Effector memory CD8-positive, alpha-beta T cell (primary cell): ENCODE measurements at regions not wholly inside any gene's neighbourhood (a gene's known extent, or its start where the extent isn't known, plus 50 kb on each side); places are given as distances from the start of the nearest gene placed in this dataset.
"Not testable (repeated sequence)": the region's sequence is repeated elsewhere in the genome, so short reads cannot be mapped to it uniquely, and the experiment has no call there.

ENCODE experiments used
- ATAC-seq: fragments of 150-1000 bp; cut with Tn5 transposase; replicated peaks from 2 replicates; pipeline ENCODE4 v1.10.0; 2021; ENCODE audit warnings: mild to moderate bottlenecking, moderate library complexity
- DNase-seq, 3 experiments: peaks; one replicate each; pipeline ENCODE4 v3.0.0; 2021
- H3K27ac Mint-ChIP-seq, 2 donors: one replicate each; pipeline ENCODE4 v1.8.0; 2022; ENCODE audit warnings: mild to moderate bottlenecking in 2 of 2, mixed read lengths in 2 of 2, moderate library complexity in 2 of 2
- H3K27me3 Mint-ChIP-seq, 2 donors: one replicate each; pipeline ENCODE4 v1.8.0; 2022; ENCODE audit warnings: mixed read lengths in 2 of 2
- H3K36me3 Mint-ChIP-seq: one replicate; pipeline ENCODE4 v1.8.0; 2022; ENCODE audit warnings: mild to moderate bottlenecking, moderate library complexity, mixed read lengths; ENCODE audit not compliant: insufficient read depth
- H3K4me1 Mint-ChIP-seq, 2 donors: one replicate each; pipeline ENCODE4 v1.8.0; 2022; ENCODE audit warnings: low read depth in 2 of 2, mixed read lengths in 2 of 2
- H3K4me3 Mint-ChIP-seq, 2 donors: one replicate each; pipeline ENCODE4 v1.8.0; 2022; ENCODE audit warnings: mild to moderate bottlenecking in 2 of 2, mixed read lengths in 2 of 2, moderate library complexity in 2 of 2
- H3K9me3 Mint-ChIP-seq, 2 donors: one replicate each; pipeline ENCODE4 v1.8.0; 2022; ENCODE audit warnings: mixed read lengths in 2 of 2

DNA sequence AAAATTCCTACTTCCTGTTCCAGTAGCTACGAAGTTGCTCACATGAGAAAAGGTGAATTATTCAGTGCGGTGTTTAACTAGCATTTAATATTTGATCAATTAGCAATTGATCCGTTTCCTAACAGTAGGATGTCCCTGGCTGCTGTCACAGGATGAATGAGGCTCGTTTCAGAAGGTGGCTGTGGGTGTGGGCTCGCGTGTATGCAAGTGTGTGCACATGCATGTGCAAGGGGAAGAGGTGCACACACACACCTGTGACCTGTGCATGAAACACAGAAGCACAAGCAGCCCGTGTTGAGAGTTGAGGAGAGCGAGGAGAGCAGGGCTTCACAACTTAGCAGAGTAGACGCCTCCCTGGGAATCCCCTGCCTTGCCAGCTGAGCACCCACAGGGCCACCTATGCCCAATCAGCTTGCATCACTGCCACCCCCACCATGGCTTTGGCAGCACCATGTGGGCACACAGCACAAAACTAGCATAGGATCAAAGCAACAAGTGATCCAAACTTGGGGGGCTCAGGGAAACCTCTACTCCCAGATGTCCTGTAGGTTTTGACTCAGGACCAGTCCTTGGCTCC, 107.2 kb downstream of the C5orf15 start:
- DNase-seq (no peak), ATAC-seq (no peak)
- Mint-ChIP-seq H3K36me3 (no peaks in the 10 kb centered on the region), H3K4me3 (no peak overlapping the region), H3K9me3 (no peaks in the 10 kb centered on the region), H3K27me3 (peaks cover 28 to 61% of the 10 kb centered on the region in 2 donors), H3K4me1 (peaks cover 0 to 3% of the 10 kb centered on the region in 2 donors), H3K27ac (peak overlapping the region in 1 of 2 donors; percentile 14)

DNA sequence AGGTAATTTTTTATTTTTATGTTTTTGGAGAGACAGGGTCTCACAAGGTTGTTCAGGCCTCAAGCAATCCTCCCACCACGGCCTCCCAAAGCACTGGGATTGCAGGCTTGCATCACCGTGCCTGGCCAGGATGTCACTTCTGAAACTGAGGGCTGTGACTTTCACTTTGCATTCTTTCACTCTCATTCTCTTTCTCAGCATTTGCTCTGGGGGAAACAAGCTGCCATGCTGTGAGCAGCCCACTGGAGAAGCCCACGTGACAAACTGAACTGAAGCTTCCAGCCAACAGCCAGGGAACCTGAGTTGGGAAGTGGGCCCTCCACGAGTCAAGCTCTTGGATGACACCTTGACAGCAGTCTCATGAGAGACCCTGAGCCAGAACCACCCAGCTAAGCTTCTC, 109.4 kb downstream of the C5orf15 start:
- Mint-ChIP-seq H3K4me3 (no peak overlapping the region), H3K9me3 (no peaks in the 10 kb centered on the region), H3K4me1 (peaks cover 0 to 3% of the 10 kb centered on the region in 2 donors), H3K36me3 (no peaks in the 10 kb centered on the region), H3K27ac (no peak overlapping the region), H3K27me3 (peaks cover 41 to 65% of the 10 kb centered on the region in 2 donors)
- ATAC-seq: no peak
- DNase-seq: no peak

DNA sequence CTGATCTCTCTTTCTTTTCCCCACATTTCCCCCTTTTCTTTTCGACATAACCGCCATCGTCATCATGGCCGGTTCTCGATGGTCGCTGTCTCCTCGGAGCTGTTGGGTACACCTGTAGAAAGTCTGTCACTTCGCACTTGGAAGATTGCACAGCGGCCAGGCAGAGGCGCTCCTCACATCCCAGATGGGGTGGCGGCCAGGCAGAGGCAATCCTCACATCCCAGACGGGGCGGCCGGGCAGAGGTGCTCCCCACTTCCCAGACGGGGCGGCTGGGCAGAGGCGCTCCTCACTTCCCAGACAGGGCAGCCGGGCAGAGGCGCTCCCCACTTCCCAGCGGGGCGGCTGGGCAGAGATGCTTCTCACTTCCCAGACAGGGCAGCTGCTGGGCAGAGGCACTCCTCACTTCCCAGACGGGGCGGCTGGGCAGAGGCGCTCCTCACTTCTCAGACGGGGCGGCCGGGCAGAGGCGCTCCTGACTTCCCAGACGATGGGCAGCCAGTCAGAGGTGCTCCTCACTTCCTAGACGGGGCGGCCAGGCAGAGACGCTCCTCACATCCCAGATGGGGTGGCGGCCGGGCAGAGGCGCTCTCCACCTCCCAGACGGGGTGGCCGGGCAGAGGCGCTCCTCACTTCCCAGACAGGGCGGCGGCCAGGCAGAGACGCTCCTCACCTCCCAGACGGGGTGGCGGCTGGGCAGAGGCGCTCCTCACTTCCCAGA, 110.7 kb downstream of the C5orf15 start:
- H3K36me3 Mint-ChIP-seq, H3K27ac Mint-ChIP-seq, DNase-seq, ATAC-seq, H3K4me1 Mint-ChIP-seq, H3K4me3 Mint-ChIP-seq, H3K9me3 Mint-ChIP-seq: not testable (repeated sequence)
- peaks cover 42 to 67% of the 10 kb centered on the region in 2 donors for H3K27me3 Mint-ChIP-seq

DNA sequence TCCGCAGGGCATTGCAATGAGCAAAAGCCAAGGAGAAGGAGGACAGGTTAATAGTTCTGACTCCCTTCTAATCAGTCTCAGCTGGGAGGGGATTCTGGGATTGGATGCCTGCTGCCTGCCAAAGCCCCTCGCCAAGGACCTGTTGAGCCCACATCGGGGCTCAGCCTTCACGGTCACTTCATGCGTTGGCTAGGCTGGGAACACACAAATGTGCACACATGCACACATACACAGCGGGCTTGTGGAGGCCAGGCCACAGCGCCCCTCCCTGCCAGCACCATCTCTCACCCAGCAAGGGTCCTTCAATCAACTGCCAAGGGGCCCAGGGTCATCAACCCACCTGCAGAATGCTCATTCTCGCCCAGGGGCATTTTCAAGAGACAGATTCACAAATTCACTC, 113.9 kb downstream of the C5orf15 start:
- DNase-seq: no peak
- Mint-ChIP-seq H3K4me1 (no peaks in the 10 kb centered on the region), H3K27ac (no peak overlapping the region), H3K27me3 (peaks cover 54 to 68% of the 10 kb centered on the region in 2 donors), H3K36me3 (no peaks in the 10 kb centered on the region), H3K9me3 (no peaks in the 10 kb centered on the region), H3K4me3 (no peak overlapping the region)
- ATAC-seq: no peak

DNA sequence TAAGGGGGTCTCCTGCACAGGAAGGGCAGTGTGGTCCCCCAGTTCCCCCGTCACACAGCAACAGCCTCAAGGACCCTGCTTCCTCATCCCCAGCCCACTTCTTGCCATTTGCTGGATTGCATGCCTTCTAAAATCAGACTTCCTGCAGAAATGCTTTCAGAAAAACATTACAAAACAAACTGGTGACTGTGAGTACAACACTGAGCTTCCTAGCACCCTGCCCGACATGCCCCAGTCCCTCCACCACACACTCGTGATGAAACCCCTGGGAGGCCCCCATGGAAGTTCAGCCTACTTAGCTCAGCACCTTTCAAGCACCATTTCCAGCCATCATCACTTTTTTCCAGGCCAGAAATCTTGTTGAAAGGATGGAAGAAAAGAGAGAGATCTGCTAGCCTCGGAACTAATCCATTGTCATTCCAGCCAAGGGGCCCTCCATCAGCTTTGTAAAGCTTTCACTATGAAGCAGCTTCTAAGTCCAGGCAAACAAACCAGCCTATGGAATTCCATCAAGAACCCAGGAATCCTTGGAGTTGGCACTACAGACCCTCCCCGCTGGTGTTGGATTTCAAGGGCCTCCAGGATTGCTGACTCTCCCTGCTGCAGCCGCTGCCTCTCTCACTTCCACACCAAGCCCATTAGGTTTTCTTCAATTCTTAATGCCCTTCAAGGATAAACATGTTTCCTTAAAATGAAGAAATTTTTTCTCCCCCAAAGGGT, 114.6 kb downstream of the C5orf15 start:
- ATAC-seq (no peak), DNase-seq (no peak)
- Mint-ChIP-seq H3K4me3 (no peak overlapping the region), H3K9me3 (no peaks in the 10 kb centered on the region), H3K36me3 (no peaks in the 10 kb centered on the region), H3K4me1 (no peaks in the 10 kb centered on the region), H3K27ac (no peak overlapping the region), H3K27me3 (peaks cover 50 to 60% of the 10 kb centered on the region in 2 donors)

DNA sequence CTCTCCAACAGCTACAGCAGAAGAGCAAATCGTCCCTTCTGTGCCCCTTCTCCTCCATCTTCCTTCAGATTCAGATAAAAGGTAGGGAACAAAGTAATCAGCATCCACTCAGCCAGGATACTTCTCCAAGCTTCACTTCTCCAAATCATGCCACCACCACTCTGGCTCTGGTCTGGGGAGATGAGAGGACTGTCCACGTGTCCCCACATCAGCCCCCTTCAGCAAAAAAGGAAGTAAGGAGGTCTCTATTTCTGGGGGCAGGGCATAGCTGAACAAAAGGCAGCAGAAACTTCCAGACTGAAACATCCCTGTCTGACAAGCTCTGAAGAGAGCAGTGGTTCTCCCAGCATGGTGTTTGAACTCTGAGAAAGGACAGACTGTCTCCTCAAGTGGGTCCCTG, 116.9 kb downstream of the C5orf15 start:
- Mint-ChIP-seq H3K4me3 (no peak overlapping the region), H3K27ac (no peak overlapping the region), H3K36me3 (no peaks in the 10 kb centered on the region), H3K4me1 (peaks cover 0 to 5% of the 10 kb centered on the region in 2 donors), H3K27me3 (peaks cover 68 to 75% of the 10 kb centered on the region in 2 donors), H3K9me3 (no peaks in the 10 kb centered on the region)
- DNase-seq (no peak), ATAC-seq (no peak)

DNA sequence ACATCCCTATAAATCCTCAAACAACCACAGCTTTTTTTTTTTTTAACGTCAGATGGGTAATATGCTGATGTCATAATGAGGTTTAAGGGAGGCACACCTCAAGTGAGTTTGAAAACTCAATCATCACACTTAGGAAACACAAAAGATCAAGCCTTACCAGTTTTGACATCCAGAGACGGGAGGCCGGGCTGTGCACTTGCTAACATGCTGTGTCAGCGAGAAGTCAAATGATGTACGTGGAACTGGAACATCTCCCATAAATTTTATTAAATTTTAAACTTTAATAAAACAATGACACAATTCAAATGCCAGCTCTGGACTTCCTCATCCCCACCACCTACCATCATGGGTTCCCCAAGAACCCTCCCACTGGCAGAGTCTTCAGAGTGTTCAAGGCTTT, 117.6 kb downstream of the C5orf15 start:
- DNase-seq: no peak
- Mint-ChIP-seq H3K36me3 (no peaks in the 10 kb centered on the region), H3K4me3 (no peak overlapping the region), H3K4me1 (peaks cover 4 to 5% of the 10 kb centered on the region in 2 donors), H3K27ac (no peak overlapping the region), H3K27me3 (peaks cover 70 to 74% of the 10 kb centered on the region in 2 donors), H3K9me3 (no peaks in the 10 kb centered on the region)
- no peak for ATAC-seq

DNA sequence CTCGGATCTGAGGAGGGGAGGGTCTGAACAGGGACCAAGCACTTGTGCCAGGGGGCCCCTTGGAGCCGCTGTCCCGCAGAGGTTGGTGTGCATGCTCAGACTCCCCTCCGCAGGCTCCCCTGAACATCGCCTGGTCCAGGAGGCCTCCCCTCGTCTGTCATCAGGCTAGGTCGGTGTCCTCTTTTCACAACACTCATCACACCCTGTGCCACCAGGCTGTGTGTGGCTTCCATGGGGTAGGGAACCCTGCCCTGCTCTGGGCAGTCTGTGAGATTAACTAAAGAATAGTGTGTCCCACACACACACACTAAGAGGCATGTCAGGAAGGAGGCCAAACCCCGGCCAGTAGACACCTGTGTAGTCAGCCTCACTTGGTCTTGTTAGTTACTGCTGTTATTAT, 119.3 kb downstream of the C5orf15 start:
- H3K36me3 Mint-ChIP-seq: no peaks in the 10 kb centered on the region
- H3K9me3 Mint-ChIP-seq: no peaks in the 10 kb centered on the region
- no peak overlapping the region for H3K27ac Mint-ChIP-seq
- H3K27me3 Mint-ChIP-seq: peaks cover 61 to 66% of the 10 kb centered on the region in 2 donors
- ATAC-seq (no peak), DNase-seq (no peak)
- H3K4me1 Mint-ChIP-seq: peaks cover 4 to 5% of the 10 kb centered on the region in 2 donors
- H3K4me3 Mint-ChIP-seq: no peak overlapping the region

DNA sequence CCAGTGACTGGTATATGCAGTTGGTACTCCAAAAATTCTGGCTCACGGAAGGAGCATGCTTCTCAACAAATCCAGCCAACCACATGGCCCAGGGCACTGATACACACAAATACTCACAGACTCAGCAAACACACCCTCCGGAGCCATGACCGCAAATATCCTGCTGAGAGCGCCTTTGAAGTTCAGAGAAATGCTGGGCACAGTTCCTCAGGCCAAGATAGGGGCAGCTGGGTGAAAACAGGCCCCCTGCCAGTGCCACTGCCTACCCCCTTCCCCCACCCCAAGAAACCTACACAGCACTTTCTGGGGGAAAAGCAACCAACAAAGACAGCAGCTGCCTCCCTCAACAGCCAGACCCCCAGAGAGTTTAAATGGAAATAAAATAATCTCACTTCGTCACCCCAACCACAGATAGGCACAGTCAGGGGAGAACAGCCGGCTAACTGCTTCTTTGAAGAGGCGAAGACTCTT, 120.0 kb downstream of the C5orf15 start:
- Mint-ChIP-seq H3K27me3 (peaks cover 60 to 61% of the 10 kb centered on the region in 2 donors), H3K4me3 (no peak overlapping the region), H3K9me3 (no peaks in the 10 kb centered on the region), H3K4me1 (peaks cover 4 to 5% of the 10 kb centered on the region in 2 donors), H3K27ac (peak overlapping the region in 1 of 2 donors; percentile 47), H3K36me3 (no peaks in the 10 kb centered on the region)
- ATAC-seq (no peak), DNase-seq (no peak)

DNA sequence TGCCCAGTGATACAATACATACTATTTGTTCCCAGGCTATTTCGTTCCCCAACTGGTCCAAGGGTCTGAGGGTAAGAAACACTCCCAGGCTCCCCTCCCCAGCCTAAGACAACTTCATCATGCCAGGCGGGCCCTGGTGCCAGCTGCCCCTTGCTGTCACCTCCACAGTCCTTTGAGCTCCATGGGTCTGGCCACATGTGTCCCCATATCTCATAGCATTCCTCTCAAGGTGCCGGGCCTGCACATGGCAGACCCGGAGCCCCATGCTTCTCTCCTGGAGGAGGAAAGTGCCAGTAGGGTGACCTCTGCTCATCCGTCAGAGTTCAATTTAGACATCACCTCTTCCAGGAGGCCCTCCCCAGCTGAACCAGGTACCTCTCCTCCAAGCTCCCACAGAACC, 120.5 kb downstream of the C5orf15 start:
- Mint-ChIP-seq H3K4me1 (peaks cover 4 to 5% of the 10 kb centered on the region in 2 donors), H3K27ac (peak overlapping the region in 1 of 2 donors; percentile 47), H3K9me3 (no peaks in the 10 kb centered on the region), H3K27me3 (peaks cover 62 to 63% of the 10 kb centered on the region in 2 donors), H3K4me3 (no peak overlapping the region), H3K36me3 (no peaks in the 10 kb centered on the region)
- no peak for ATAC-seq
- DNase-seq: no peak

DNA sequence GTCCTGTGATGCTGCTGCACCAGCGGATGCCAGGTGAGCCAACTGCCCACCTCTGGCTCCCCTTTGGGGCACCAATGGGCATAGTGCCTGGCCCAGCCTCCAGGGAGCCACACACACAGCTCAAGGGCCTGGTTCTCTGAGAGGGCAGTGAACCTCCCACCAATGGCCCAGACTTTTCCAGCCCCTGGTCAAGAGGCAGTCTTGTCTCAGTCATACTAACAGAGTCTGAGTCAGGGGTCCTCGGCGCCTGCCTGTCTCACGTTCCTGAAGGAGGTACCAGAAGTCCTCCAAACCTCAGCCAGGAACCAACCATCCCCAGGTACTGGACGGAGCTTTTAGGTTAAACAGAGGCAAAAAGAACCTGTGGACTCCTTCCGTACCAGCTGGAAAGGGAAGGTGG, 121.1 kb downstream of the C5orf15 start:
- DNase-seq: no peak
- Mint-ChIP-seq H3K27me3 (peaks cover 65% of the 10 kb centered on the region in 2 donors), H3K27ac (no peak overlapping the region), H3K9me3 (no peaks in the 10 kb centered on the region), H3K36me3 (no peaks in the 10 kb centered on the region), H3K4me1 (peaks cover 4 to 5% of the 10 kb centered on the region in 2 donors), H3K4me3 (no peak overlapping the region)
- no peak for ATAC-seq

DNA sequence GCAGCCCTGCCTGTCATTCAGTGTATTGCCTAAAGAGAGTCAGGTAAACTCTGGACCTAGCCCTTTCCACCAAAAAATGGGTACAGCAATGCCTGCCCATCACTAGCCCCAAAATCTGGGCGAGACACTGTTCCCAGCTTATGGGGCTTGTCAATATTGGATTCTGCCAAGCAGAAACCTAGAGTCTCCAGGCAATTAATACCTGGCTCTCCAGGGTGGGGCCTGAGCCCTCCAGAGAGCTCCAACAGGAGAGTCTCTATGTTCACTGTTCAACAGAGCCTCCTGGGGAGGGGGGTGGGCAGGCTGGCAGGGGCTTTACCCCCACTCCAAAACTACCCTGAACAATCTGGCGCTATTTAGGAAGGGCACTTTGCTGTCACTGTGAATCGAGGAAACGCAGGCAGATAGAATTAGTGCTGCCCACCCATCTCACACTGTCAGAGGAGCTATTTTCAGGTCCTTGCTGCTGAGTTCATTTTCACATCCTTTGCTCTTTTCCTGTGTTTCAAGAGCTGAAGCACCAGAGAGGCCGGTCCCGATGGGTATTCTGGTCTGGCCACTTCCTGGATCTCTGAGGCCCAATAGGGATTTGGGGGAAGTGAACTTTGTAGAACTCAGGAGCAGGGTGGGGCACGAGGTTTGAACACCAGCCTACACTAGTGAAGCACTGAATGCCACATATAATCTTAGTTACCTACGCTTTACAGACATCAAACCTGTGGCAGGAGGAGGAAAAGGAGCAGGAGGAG, 121.8 kb downstream of the C5orf15 start:
- peaks cover 59 to 65% of the 10 kb centered on the region in 2 donors for H3K27me3 Mint-ChIP-seq
- no peak overlapping the region for H3K27ac Mint-ChIP-seq
- DNase-seq: no peak
- ATAC-seq: no peak
- no peak overlapping the region for H3K4me3 Mint-ChIP-seq
- peaks cover 4 to 5% of the 10 kb centered on the region in 2 donors for H3K4me1 Mint-ChIP-seq
- no peaks in the 10 kb centered on the region for H3K9me3 Mint-ChIP-seq
- no peaks in the 10 kb centered on the region for H3K36me3 Mint-ChIP-seq

DNA sequence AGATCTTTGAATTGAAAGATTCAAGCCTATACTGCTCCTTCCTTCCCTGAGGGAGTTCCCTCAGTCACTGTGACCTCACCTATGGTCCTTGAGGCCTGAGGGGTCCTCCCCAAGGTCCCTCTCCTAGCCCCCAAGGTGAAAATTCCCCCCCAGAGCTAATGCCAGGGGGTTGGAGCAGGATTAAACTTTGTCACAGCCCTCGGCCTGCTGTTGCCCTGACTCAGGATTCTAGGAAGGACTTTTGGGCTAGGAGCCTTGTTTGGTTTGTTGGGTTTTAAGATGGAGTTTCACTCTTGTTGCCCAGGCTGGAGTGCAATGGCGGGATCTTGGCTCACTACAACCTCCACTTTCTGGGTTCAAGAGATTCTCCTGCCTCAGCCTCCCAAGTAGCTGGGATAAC, 123.2 kb downstream of the C5orf15 start:
- Mint-ChIP-seq H3K36me3 (no peaks in the 10 kb centered on the region), H3K27me3 (peaks cover 52 to 63% of the 10 kb centered on the region in 2 donors), H3K9me3 (no peaks in the 10 kb centered on the region), H3K4me1 (peaks cover 4 to 5% of the 10 kb centered on the region in 2 donors), H3K4me3 (no peak overlapping the region), H3K27ac (no peak overlapping the region)
- DNase-seq: no peak
- no peak for ATAC-seq
